ENCODE measurements at regions not wholly inside any gene's neighbourhood (a gene's known extent, or its start where the extent isn't known, plus 50 kb on each side); places are given as distances from the start of the nearest gene placed in this dataset.

- DNase-seq (ENCODE audit: low read depth in 3 of 3), result no peak
These were observed 112.1 kb upstream of the FGF3 start for GRCh38 chr11:69931060-69931910.

GRCh38 chr11:69931994-69932910 is 113.0 kb upstream of the FGF3 start:
- DNase-seq (ENCODE audit: low read depth in 3 of 3), result no peak

DNA sequence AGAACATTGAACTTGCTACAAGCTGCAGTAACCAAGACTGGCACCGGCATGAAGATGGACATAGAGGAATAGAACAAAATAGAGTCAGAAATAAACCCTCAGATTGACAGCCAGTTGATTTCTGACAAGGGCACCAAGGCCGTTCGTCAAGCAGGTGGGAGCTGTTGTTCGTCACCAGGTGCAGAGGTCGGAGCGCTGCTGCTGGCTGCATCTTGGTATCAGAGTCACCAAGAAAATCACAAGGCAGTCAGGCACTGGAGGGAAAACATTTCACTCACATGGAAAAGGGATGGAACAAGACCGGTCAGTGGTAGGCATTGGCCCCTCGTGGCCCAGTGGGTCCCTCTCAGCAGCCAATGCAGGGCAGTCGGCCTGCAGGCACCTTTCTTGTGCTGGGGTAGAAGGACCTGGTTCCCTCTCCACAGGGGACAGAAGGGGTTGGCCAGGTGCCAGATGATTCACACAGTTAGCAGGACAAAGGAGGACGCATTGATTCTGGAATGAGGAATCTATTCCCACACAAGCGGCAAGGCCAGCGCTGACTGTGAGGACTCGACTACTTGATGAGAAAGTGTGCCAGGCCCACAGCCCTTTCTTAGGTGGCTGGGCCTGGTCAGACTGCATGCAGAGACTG is 115.8 kb upstream of the FGF3 start:
- DNase-seq (ENCODE audit: low read depth in 3 of 3), result no peak

DNA sequence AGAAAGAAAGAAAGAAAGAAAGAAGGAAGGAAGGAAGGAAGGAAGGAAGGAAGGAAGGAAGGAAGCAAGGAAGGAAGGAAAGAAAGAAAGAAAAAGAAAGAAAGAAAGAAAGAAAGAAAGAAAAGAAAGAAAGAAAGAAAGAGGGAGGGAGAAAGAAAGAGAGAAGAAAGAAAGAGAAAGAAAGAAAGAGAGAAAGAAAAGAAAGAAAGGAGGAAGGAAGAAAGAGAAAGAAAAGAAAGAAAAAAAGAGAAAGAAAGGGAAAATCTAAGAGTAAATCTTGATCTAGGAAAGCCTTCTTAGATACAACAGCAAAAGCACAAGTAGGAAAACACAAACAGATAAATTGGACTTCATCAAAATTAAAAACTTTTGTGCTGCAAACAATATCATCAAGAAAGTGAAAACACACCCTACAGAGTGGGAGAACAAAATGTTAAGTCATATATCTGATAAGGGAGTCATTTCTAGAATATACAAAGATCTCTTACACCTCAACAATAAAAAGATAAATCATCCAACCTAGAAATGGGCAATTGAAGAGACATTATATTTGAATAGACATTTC is 116.8 kb upstream of the FGF3 start:
- no peak for DNase-seq (ENCODE audit: low read depth in 3 of 3)

GRCh38 chr11:69936771-69937170 is 117.6 kb upstream of the FGF3 start:
- no peak for DNase-seq (ENCODE audit: low read depth in 3 of 3)

DNA sequence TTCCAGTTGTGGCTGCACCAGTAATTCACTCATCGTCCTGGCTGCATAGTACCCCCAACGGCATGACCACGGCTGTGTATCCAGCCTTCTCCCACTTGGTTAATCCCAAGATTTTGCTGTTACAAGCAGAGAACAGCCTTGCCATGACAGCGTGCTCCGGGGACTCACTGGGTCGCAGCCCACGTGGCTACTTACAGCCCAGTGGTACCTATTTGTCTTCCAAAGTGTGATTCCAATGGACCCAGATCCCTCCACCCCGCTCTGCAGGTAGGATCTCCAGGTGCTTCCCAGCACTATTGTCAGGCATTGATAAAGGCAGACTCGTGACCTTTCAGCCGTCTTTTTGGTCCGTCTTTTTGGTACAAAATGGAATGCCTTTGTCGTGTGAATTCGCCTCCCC is 119.0 kb upstream of the FGF3 start:
- DNase-seq (ENCODE audit: low read depth in 3 of 3), result no peak

- DNase-seq (ENCODE audit: low read depth in 3 of 3), result no peak
These were observed 120.5 kb upstream of the FGF3 start for GRCh38 chr11:69939551-69940245.

- DNase-seq (ENCODE audit: low read depth in 3 of 3), result no peak
These were observed 121.0 kb upstream of the FGF3 start for GRCh38 chr11:69940246-69940610.

- DNase-seq (ENCODE audit: low read depth in 3 of 3), result no peak
These were observed 122.5 kb upstream of the FGF3 start for GRCh38 chr11:69941546-69942332.

- no peak for DNase-seq (ENCODE audit: low read depth in 3 of 3)
These were observed 123.2 kb upstream of the FGF3 start for GRCh38 chr11:69942333-69942820.

GRCh38 chr11:69943066-69943465 is 123.8 kb upstream of the FGF3 start:
- no peak for DNase-seq (ENCODE audit: low read depth in 3 of 3)

- DNase-seq (ENCODE audit: low read depth in 3 of 3), result no peak
These were observed 124.3 kb upstream of the FGF3 start for GRCh38 chr11:69943506-69943905.

- no peak for DNase-seq (ENCODE audit: low read depth in 3 of 3)
These were observed 125.1 kb upstream of the FGF3 start for GRCh38 chr11:69944146-69944795.

- no peak for DNase-seq (ENCODE audit: low read depth in 3 of 3)
These were observed 125.9 kb upstream of the FGF3 start for GRCh38 chr11:69945157-69945556.

GRCh38 chr11:69947059-69947792 is 128.0 kb upstream of the FGF3 start:
- no peak for DNase-seq (ENCODE audit: low read depth in 3 of 3)

- DNase-seq (ENCODE audit: low read depth in 3 of 3), result no peak
These were observed 128.6 kb upstream of the FGF3 start for GRCh38 chr11:69947793-69948255.

- DNase-seq (ENCODE audit: low read depth in 3 of 3), result no peak
These were observed 129.3 kb upstream of the FGF3 start for GRCh38 chr11:69948256-69949141.

DNA sequence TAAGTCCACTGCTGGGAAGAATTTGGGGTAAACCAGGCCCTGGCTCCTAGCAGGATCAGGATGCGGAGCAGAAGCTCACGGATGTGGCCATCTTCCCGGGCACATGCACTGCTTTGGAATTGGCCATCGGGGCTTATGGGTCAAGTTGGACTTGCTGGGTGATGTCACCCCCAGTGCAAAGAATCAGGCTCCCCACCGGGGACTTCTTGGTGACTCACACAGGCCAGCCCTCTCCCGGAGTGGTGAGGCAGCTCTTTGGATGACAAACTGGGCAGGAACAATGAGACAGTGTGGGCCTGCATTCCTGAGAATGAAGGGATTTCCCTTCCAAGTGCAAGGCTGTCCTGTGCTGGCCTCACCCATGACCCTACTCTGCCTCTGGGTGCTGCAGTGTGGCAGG is 128.8 kb upstream of the ANO1 start:
- DNase-seq (ENCODE audit: low read depth in 3 of 3), result no peak

Data from stimulated activated CD4-positive, alpha-beta T cell treated with anti-CD3 and anti-CD28 coated beads, TNF-alpha, amount 100 ng/mL, for 4 hours (primary cell).